Choroid plexus epithelial cell (primary cell): ENCODE measurements at regions not wholly inside any gene's neighbourhood (a gene's known extent, or its start where the extent isn't known, plus 50 kb on each side); places are given as distances from the start of the nearest gene placed in this dataset.

ENCODE experiments used
- DNase-seq: peaks from one replicate; pipeline ENCODE4 v3.0.0-alpha.2; 2010; ENCODE audit warnings: low read depth
- H3K4me3 ChIP-seq: 2 replicates; pipeline ENCODE4 v1.5.1; 2011; ENCODE audit warnings: low read depth, mild to moderate bottlenecking, control low read depth, low read length, moderate library complexity
- TF ChIP-seq, protein P1 (sequence below): conservative IDR thresholded peaks from 2 replicates; pipeline ENCODE4 v1.5.1; 2011; ENCODE audit warnings: low read depth, mild to moderate bottlenecking, control low read depth, inconsistent platforms, low read length, moderate library complexity

DNA sequence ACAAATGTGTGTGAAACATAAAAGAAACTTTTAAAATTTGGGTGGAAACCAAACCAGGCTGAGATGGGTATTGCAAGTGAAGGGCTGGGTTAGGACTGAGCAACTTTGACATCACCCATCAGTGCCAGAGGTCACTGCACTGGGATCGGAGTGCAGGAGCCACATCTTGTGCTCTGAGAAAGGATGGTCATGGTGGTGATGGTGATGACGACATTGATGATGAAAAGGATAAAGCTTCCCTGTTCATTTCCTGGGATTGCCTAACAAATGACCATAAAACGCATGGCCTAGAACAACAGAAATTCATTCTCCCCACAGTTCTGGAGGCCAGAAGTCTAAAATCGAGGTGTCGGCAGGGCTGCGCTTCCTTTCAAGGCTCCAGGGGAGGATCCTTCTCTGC, 324.0 kb downstream of the MAF start:
- DNase-seq, result no peak
- no peak overlapping the region for H3K4me3 ChIP-seq
- TF ChIP-seq, protein P1, sequence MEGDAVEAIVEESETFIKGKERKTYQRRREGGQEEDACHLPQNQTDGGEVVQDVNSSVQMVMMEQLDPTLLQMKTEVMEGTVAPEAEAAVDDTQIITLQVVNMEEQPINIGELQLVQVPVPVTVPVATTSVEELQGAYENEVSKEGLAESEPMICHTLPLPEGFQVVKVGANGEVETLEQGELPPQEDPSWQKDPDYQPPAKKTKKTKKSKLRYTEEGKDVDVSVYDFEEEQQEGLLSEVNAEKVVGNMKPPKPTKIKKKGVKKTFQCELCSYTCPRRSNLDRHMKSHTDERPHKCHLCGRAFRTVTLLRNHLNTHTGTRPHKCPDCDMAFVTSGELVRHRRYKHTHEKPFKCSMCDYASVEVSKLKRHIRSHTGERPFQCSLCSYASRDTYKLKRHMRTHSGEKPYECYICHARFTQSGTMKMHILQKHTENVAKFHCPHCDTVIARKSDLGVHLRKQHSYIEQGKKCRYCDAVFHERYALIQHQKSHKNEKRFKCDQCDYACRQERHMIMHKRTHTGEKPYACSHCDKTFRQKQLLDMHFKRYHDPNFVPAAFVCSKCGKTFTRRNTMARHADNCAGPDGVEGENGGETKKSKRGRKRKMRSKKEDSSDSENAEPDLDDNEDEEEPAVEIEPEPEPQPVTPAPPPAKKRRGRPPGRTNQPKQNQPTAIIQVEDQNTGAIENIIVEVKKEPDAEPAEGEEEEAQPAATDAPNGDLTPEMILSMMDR, result no peak

DNA sequence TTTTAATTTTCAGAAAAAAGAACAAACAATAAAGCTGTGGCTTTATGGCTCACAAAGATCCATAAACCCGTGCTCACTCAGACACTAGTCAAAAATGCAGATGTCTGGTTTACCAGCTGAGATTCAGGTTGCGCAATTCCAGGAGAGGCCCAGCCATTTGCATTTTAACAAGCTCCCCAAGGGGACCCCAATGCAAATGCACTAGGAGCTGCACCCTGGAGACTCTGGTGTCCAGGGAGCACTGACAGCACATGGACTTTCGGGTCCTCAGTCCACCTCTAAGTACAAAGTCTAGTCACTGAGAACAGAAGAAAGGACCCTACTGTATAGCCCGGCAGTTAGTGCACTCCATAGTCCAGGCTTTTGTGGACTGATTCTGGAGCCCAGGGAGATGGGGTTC, 326.3 kb downstream of the MAF start:
- TF ChIP-seq, protein P1, result no peak
- no peak overlapping the region for H3K4me3 ChIP-seq
- no peak for DNase-seq

DNA sequence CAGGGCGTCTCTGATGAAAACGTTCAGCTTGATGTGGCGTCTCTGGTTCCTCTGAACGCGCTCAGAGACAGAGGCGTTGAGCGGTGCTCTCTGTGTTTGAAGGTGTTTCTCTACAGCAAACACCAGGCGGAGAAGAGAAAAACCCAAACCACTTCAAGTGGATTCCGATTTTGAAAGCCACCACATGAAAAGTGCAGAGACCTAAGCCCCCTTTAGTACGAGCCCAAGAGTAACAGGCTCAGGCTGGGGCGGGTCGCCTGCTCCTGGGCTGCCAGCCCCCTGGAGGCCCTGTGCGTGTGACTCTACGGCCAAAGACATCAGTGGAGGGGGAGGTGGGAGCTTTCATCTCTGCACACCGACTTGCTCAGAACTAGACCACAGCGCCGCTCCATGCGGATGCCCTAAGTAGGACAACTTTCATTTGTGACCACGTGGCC, 328.4 kb downstream of the MAF start:
- no peak for DNase-seq
- TF ChIP-seq, protein P1, result no peak
- no peak overlapping the region for H3K4me3 ChIP-seq

DNA sequence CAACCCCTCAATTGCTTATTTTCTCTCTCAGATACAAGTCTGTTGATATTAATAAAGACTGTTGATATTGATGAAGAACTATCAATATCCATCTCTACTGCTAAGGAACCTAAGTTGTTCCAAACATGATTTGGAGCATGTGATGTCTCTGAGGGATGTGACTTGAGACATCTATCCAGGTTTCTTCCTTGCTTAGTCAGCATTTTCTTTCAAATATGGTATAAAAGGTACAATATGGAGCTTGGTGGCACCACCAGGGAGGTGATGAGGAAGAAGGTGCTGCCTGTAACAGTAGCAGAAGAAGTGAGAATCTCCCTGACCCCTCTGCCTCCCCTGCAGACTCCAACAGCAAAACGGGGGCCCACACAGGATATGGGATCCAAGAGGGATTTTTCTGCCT, 329.0 kb downstream of the MAF start:
- TF ChIP-seq, protein P1, result no peak
- no peak for DNase-seq

DNA sequence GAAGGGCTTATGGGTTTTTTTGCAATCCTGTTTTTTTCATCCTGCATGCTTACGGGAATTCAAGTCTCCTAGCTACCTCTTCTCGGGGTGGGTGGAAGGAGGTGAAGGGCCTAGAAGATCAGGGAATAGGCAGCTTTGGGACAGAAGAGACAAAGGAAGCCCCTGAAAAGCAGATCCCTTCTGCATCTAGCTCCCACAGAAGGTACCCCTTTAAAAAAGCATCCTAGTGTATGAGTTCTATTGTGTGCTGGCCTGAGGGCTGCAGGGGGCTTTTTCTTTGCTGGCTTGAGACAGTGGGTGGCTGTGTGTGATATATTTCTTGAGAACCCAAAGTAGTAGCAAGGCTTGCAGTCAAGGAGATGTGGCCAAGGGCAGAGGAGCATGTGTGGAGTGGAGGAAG, 330.5 kb downstream of the MAF start:
- TF ChIP-seq, protein P1, result no peak
- no peak overlapping the region for H3K4me3 ChIP-seq

More for the DNA sequence above, 329.0 kb downstream of the MAF start:
- no peak overlapping the region for H3K4me3 ChIP-seq

DNA sequence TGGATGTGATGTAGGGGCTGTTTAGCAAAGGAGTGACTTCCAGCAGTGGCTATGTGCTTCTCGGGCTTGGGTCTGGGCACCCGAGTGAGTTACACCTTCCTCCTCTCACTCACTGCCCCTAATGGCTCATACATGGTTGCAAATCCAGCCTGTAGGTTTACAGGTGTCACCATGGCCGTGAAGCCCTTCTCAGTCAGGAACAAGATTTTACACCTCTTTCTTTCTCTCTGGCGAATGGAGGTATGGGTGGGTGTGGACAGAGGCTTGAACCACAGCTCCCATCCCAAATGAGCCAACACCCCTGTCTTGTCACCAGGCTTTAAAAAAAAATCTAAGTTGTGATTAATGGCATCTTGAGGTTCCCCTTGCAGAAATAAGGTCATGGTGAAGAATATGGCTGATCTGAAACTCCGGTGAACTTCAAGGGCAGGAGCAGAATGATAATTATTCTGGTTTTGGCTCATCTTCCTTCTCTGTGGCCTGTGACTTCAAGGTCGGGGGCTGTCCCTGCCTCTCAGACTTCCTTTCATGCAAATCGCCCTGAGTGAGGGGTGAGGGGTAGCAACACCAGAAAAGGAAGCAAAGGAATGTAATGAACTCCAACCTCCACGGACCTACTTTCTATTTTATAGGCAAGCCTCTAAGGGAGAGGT, 331.2 kb downstream of the MAF start:
- H3K4me3 ChIP-seq, result no peak overlapping the region
- TF ChIP-seq, protein P1, result no peak
- DNase-seq, result no peak

More for the DNA sequence above, 330.5 kb downstream of the MAF start:
- no peak for DNase-seq

DNA sequence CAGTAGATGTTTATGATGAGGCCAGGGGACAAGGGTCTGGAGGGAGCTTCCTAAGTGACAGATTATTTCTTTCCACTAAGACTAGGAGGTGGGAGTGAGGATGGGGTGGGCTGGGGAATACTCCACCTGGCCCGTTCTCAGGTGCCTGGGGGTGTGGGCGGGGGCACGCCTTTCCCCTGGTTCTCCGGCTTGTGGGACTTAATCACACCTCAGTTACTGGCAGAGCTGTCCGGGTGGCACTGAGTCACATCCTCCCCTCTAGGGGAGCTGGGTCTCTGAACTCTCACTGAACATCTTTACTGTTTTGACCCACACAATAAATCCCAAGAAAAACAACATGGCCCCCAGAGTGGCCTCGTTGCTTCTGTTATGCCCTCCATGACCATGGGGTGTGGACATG, 332.8 kb downstream of the MAF start:
- DNase-seq, result no peak
- no peak overlapping the region for H3K4me3 ChIP-seq
- TF ChIP-seq, protein P1, result no peak
